ENCODE measurements at regions not wholly inside any gene's neighbourhood (a gene's known extent, or its start where the extent isn't known, plus 50 kb on each side); places are given as distances from the start of the nearest gene placed in this dataset.

DNA sequence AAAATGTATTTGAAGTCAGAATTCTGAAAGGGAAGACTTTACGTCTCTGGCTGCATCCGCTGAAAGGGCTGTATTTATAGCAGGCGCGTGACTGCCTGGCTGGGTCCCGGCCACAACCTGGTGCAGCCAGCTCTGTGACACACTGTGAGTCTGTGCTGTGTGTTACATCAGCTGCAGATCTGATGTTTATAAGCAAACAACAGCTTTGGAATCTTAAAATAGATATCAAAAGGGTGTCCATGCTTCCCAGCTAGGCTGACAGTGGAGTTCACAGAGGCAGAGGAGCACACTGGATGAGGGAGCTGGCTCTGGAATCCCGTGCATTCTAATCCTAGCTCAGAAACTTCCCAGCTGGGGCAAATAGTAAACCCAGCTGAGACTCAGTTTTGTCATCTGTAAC lies 433.4 kb upstream of the BRINP1 start:
- TF ChIP-seq, protein P1, sequence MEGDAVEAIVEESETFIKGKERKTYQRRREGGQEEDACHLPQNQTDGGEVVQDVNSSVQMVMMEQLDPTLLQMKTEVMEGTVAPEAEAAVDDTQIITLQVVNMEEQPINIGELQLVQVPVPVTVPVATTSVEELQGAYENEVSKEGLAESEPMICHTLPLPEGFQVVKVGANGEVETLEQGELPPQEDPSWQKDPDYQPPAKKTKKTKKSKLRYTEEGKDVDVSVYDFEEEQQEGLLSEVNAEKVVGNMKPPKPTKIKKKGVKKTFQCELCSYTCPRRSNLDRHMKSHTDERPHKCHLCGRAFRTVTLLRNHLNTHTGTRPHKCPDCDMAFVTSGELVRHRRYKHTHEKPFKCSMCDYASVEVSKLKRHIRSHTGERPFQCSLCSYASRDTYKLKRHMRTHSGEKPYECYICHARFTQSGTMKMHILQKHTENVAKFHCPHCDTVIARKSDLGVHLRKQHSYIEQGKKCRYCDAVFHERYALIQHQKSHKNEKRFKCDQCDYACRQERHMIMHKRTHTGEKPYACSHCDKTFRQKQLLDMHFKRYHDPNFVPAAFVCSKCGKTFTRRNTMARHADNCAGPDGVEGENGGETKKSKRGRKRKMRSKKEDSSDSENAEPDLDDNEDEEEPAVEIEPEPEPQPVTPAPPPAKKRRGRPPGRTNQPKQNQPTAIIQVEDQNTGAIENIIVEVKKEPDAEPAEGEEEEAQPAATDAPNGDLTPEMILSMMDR (conservative IDR thresholded peaks at IDR 0.05; ENCODE audit: low read depth, low read length), result no peak
- no peak for TF ChIP-seq EZH2 (IDR thresholded peaks at IDR 0.05; ENCODE audit: borderline replicate concordance, low read depth, low read length, poor library complexity, severe bottlenecking)
